Panc1 (cell line): ENCODE measurements at regions not wholly inside any gene's neighbourhood (a gene's known extent, or its start where the extent isn't known, plus 50 kb on each side); places are given as distances from the start of the nearest gene placed in this dataset.

Experiments
- CTCF ChIP-seq: fragments of 450-650 bp; IDR thresholded peaks from 2 replicates; pipeline ENCODE4 v1.5.1; 2017; ENCODE audit warnings: mild to moderate bottlenecking
- POLR2AphosphoS5 ChIP-seq: IDR thresholded peaks from 2 replicates; pipeline ENCODE4 v1.6.1; 2012; ENCODE audit warnings: mild to moderate bottlenecking, low read depth, low read length, moderate library complexity
- TCF7L2 ChIP-seq: IDR thresholded peaks from 2 replicates; pipeline ENCODE4 v1.6.1; 2011; ENCODE audit warnings: mild to moderate bottlenecking, low read depth, low read length, inconsistent platforms

- TF ChIP-seq CTCF (no peak), TCF7L2 (no peak), POLR2AphosphoS5 (no peak)
Measured at GRCh38 chr7:112877691-112878460, 87.7 kb upstream of the TMEM168 start.
